ENCODE measurements at regions not wholly inside any gene's neighbourhood (a gene's known extent, or its start where the extent isn't known, plus 50 kb on each side); places are given as distances from the start of the nearest gene placed in this dataset.

- TF ChIP-seq, protein P1, sequence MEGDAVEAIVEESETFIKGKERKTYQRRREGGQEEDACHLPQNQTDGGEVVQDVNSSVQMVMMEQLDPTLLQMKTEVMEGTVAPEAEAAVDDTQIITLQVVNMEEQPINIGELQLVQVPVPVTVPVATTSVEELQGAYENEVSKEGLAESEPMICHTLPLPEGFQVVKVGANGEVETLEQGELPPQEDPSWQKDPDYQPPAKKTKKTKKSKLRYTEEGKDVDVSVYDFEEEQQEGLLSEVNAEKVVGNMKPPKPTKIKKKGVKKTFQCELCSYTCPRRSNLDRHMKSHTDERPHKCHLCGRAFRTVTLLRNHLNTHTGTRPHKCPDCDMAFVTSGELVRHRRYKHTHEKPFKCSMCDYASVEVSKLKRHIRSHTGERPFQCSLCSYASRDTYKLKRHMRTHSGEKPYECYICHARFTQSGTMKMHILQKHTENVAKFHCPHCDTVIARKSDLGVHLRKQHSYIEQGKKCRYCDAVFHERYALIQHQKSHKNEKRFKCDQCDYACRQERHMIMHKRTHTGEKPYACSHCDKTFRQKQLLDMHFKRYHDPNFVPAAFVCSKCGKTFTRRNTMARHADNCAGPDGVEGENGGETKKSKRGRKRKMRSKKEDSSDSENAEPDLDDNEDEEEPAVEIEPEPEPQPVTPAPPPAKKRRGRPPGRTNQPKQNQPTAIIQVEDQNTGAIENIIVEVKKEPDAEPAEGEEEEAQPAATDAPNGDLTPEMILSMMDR (IDR thresholded peaks at IDR 0.05; ENCODE audit: insufficient read depth, low read length, poor library complexity, severe bottlenecking), result no peak
- no peak for TF ChIP-seq EZH2phosphoT487 (conservative IDR thresholded peaks at IDR 0.05; ENCODE audit: low read length)
Measured at GRCh38 chr1:34279971-34280370, 103.3 kb downstream of the C1orf94 start.

All from SU-DHL-6 (cell line).